Stimulated activated effector memory CD8-positive, alpha-beta T cell treated with anti-CD3 and anti-CD28 coated beads, Interleukin-12 subunit alpha, Interleukin-12 subunit beta, amount 100 ng/mL, for 72 hours (primary cell): ENCODE measurements at regions not wholly inside any gene's neighbourhood (a gene's known extent, or its start where the extent isn't known, plus 50 kb on each side); places are given as distances from the start of the nearest gene placed in this dataset.

Source experiments
- ATAC-seq: fragments of 150-1000 bp; cut with Tn5 transposase; 2 replicates; pipeline ENCODE4 v1.10.0; 2021
- DNase-seq, 2 donors: peaks; one replicate each; pipeline ENCODE4 v3.0.0; 2021 to 2022; ENCODE audit warnings: low spot score in 2 of 2
- H3K27ac Mint-ChIP-seq: one replicate; pipeline ENCODE4 v1.8.0; 2022; ENCODE audit warnings: mild to moderate bottlenecking, mixed read lengths
- H3K36me3 Mint-ChIP-seq: one replicate; pipeline ENCODE4 v1.8.0; 2022; ENCODE audit warnings: mild to moderate bottlenecking, mixed read lengths
- H3K4me1 Mint-ChIP-seq: one replicate; pipeline ENCODE4 v1.8.0; 2022; ENCODE audit warnings: mixed read lengths
- H3K4me3 Mint-ChIP-seq: one replicate; pipeline ENCODE4 v1.8.0; 2022; ENCODE audit warnings: mild to moderate bottlenecking, mixed read lengths
- H3K9me3 Mint-ChIP-seq: one replicate; pipeline ENCODE4 v1.8.0; 2022; ENCODE audit warnings: mixed read lengths

- DNase-seq (no peak), ATAC-seq (no peak)
- H3K36me3 Mint-ChIP-seq = no peaks in the 10 kb centered on the region
- H3K9me3 Mint-ChIP-seq = peaks cover 3% of the 10 kb centered on the region
- no peak overlapping the region for H3K4me3 Mint-ChIP-seq
- H3K4me1 Mint-ChIP-seq = no peaks in the 10 kb centered on the region
- no peak overlapping the region for H3K27ac Mint-ChIP-seq
Observed at GRCh38 chr4:180449395-180449956, 1793.7 kb upstream of the TENM3 start.

- Mint-ChIP-seq H3K4me1 (no peaks in the 10 kb centered on the region), H3K36me3 (no peaks in the 10 kb centered on the region), H3K27ac (no peak overlapping the region), H3K9me3 (peaks cover 9% of the 10 kb centered on the region), H3K4me3 (no peak overlapping the region)
- ATAC-seq (no peak), DNase-seq (no peak)
Observed at GRCh38 chr4:180455226-180455625, 1788.0 kb upstream of the TENM3 start.

DNA sequence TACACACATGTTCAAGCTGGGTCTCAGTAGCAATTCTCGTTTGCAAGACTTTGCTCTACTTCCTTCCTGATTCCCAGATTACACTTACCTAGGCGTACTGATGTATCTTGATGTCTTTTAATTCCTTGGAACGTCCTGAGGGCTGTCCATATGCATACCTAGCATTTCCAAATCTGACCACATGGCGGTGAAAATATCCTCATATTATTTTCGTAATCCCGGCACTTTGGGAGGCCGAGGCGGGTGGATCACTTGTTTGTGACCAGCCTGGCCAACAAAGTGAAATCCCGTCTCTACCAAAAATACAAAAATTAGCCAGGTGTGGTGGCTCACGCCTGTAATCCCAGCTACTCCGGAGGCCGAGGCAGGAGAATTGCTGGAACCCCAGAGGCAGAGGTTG, 1786.3 kb upstream of the TENM3 start:
- no peak overlapping the region for H3K27ac Mint-ChIP-seq
- H3K4me3 Mint-ChIP-seq = no peak overlapping the region
- peaks cover 9% of the 10 kb centered on the region for H3K9me3 Mint-ChIP-seq
- H3K36me3 Mint-ChIP-seq = no peaks in the 10 kb centered on the region
- no peak for ATAC-seq
- DNase-seq = no peak
- H3K4me1 Mint-ChIP-seq = no peaks in the 10 kb centered on the region

- Mint-ChIP-seq H3K36me3 (no peaks in the 10 kb centered on the region), H3K9me3 (peaks cover 13% of the 10 kb centered on the region), H3K27ac (no peak overlapping the region), H3K4me3 (no peak overlapping the region), H3K4me1 (no peaks in the 10 kb centered on the region)
- DNase-seq = no peak
- no peak for ATAC-seq
Observed at GRCh38 chr4:180462116-180462515, 1781.1 kb upstream of the TENM3 start.

DNA sequence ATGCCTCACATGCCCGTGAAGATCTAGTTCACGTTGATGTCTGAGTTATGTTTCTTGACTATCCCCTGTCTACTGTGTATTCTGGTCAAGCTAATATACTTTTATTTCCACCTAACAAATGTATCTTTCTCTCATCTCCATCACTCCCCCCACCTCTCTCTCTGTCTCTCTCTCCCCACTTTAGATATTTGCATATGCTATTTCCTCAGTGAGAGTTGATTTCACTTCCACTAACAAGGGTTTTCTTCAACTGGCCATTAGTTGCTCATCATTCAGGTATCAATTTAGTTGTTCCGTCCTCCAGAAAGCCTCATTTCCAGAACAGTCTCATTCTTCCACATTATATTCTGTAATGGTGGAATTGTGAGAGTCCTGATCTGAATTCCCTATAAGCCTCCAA, 1777.8 kb upstream of the TENM3 start:
- no peaks in the 10 kb centered on the region for H3K36me3 Mint-ChIP-seq
- H3K4me3 Mint-ChIP-seq = no peak overlapping the region
- DNase-seq = no peak
- no peak for ATAC-seq
- no peak overlapping the region for H3K27ac Mint-ChIP-seq
- H3K4me1 Mint-ChIP-seq = no peaks in the 10 kb centered on the region
- H3K9me3 Mint-ChIP-seq = peaks cover 10% of the 10 kb centered on the region

GRCh38 chr4:180483036-180483435, 1760.2 kb upstream of the TENM3 start:
- Mint-ChIP-seq H3K4me3 (no peak overlapping the region), H3K36me3 (no peaks in the 10 kb centered on the region), H3K4me1 (no peaks in the 10 kb centered on the region), H3K27ac (no peak overlapping the region), H3K9me3 (peaks cover 8% of the 10 kb centered on the region)
- DNase-seq = no peak
- no peak for ATAC-seq

DNA sequence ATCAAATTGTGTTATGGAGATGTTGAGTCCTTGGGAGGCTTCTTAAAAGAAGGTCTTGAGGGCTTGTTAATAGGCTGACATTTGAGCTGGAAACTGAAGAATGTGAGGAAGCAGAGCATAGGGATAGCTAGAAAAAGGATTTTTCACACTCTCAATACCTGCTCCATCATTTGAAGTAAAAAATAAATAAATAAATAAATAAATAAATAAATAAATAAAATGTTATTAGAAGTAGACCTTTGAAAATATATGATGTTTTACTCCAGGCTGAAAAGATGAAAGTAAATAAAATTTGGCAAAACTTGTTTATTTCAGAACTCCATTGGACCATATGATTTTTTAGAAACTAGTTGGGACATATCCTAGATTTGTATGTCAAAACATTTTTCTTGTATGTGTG, 1757.8 kb upstream of the TENM3 start:
- no peaks in the 10 kb centered on the region for H3K4me1 Mint-ChIP-seq
- no peaks in the 10 kb centered on the region for H3K36me3 Mint-ChIP-seq
- no peak for ATAC-seq
- H3K9me3 Mint-ChIP-seq = peaks cover 8% of the 10 kb centered on the region
- no peak overlapping the region for H3K27ac Mint-ChIP-seq
- DNase-seq = no peak
- no peak overlapping the region for H3K4me3 Mint-ChIP-seq

- no peak for DNase-seq
- Mint-ChIP-seq H3K27ac (no peak overlapping the region), H3K36me3 (no peaks in the 10 kb centered on the region), H3K4me3 (no peak overlapping the region), H3K9me3 (peaks cover 4% of the 10 kb centered on the region), H3K4me1 (no peaks in the 10 kb centered on the region)
- no peak for ATAC-seq
Observed at GRCh38 chr4:180486342-180486741, 1756.9 kb upstream of the TENM3 start.

GRCh38 chr4:180489787-180490186, 1753.4 kb upstream of the TENM3 start:
- Mint-ChIP-seq H3K36me3 (no peaks in the 10 kb centered on the region), H3K4me3 (no peak overlapping the region), H3K27ac (no peak overlapping the region), H3K4me1 (no peaks in the 10 kb centered on the region), H3K9me3 (peaks cover 11% of the 10 kb centered on the region)
- ATAC-seq (no peak), DNase-seq (no peak)

DNA sequence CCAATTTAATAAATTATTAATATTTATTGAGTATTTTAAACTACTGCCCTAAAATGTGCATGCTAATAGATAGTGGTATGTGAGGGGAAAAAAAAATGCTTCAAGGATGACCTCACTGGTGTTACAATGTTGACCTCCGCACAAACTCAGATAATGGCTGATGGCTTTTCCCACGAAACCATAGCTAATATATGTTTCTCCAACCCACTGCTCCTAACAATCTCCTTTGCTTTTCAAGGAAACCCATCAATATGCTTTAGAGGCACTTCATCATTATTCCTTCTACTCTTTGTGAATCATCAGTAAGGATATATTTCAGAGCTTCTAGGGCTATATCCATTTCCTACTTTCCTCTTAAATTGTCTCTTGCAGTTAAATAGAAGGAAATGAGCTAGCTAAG, 1752.0 kb upstream of the TENM3 start:
- no peak for DNase-seq
- Mint-ChIP-seq H3K36me3 (no peaks in the 10 kb centered on the region), H3K27ac (no peak overlapping the region), H3K4me1 (no peaks in the 10 kb centered on the region), H3K9me3 (peaks cover 11% of the 10 kb centered on the region), H3K4me3 (no peak overlapping the region)
- no peak for ATAC-seq

DNA sequence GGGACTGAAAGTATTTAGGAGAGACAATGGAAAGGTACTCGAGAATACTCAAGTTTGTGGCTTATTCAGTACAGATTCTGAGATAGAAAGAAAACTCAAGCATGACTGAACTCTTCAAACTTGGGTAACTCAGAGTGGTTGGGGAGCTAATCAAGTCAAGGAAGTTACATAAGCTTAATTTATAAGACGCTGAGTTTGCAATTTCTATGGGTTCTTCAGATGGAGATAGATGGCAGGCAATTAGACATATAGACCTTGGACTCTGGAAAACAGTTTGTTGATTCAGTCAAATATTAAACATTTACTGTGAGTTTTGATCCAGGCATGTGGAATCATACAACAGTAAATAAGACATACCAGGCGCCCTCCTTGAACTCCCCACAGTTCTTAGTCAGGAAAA, 1749.9 kb upstream of the TENM3 start:
- Mint-ChIP-seq H3K4me1 (no peaks in the 10 kb centered on the region), H3K9me3 (peaks cover 19% of the 10 kb centered on the region), H3K27ac (no peak overlapping the region), H3K4me3 (no peak overlapping the region), H3K36me3 (no peaks in the 10 kb centered on the region)
- no peak for DNase-seq
- ATAC-seq = no peak

- ATAC-seq (no peak), DNase-seq (no peak)
- no peak overlapping the region for H3K4me3 Mint-ChIP-seq
- H3K36me3 Mint-ChIP-seq = no peaks in the 10 kb centered on the region
- no peaks in the 10 kb centered on the region for H3K4me1 Mint-ChIP-seq
- peaks cover 19% of the 10 kb centered on the region for H3K9me3 Mint-ChIP-seq
- no peak overlapping the region for H3K27ac Mint-ChIP-seq
Observed at GRCh38 chr4:180500154-180500553, 1743.0 kb upstream of the TENM3 start.

- ATAC-seq (no peak), DNase-seq (no peak)
- Mint-ChIP-seq H3K4me1 (no peaks in the 10 kb centered on the region), H3K27ac (no peak overlapping the region), H3K4me3 (no peak overlapping the region), H3K9me3 (peaks cover 12% of the 10 kb centered on the region), H3K36me3 (no peaks in the 10 kb centered on the region)
Observed at GRCh38 chr4:180512801-180513475, 1730.3 kb upstream of the TENM3 start.

GRCh38 chr4:180518906-180519305, 1724.3 kb upstream of the TENM3 start:
- H3K9me3 Mint-ChIP-seq = peaks cover 13% of the 10 kb centered on the region
- ATAC-seq (no peak), DNase-seq (no peak)
- H3K4me1 Mint-ChIP-seq = no peaks in the 10 kb centered on the region
- H3K27ac Mint-ChIP-seq = no peak overlapping the region
- no peaks in the 10 kb centered on the region for H3K36me3 Mint-ChIP-seq
- no peak overlapping the region for H3K4me3 Mint-ChIP-seq

GRCh38 chr4:180521181-180521580, 1722.0 kb upstream of the TENM3 start:
- H3K27ac Mint-ChIP-seq = no peak overlapping the region

DNA sequence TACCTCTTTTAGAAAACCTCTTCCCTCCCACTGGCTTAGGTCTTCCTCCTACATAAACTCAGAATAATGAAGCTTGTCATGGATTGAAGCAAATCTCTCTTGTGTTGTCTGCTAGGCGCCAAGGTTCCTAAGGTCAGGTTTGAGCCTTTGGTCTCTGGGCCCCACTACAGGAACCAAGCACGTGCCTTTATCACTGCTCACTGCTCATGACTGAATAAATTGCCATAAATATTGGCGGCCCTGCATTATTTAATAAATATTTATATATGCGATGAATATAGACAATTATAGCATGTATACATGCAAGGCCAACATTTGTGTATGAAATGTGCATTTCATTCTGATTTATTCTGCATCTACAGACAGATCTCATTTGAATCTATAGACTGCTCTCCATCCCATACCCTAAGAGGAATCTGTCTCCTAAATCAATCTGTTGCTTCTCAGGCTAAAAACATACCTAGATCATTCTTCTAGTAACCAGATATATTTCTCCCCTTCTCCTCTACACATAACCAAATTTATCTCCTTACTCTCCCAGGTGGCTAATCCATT, 1717.6 kb upstream of the TENM3 start:
- ATAC-seq (no peak), DNase-seq (no peak)
- H3K4me3 Mint-ChIP-seq = no peak overlapping the region
- H3K27ac Mint-ChIP-seq = no peak overlapping the region
- peaks cover 11% of the 10 kb centered on the region for H3K9me3 Mint-ChIP-seq
- no peaks in the 10 kb centered on the region for H3K4me1 Mint-ChIP-seq
- no peaks in the 10 kb centered on the region for H3K36me3 Mint-ChIP-seq

More at GRCh38 chr4:180521181-180521580, 1722.0 kb upstream of the TENM3 start:
- Mint-ChIP-seq H3K4me3 (no peak overlapping the region), H3K9me3 (peaks cover 12% of the 10 kb centered on the region), H3K36me3 (no peaks in the 10 kb centered on the region), H3K4me1 (no peaks in the 10 kb centered on the region)
- ATAC-seq = no peak
- no peak for DNase-seq
